ENCODE measurements at regions not wholly inside any gene's neighbourhood (a gene's known extent, or its start where the extent isn't known, plus 50 kb on each side); places are given as distances from the start of the nearest gene placed in this dataset.

DNA sequence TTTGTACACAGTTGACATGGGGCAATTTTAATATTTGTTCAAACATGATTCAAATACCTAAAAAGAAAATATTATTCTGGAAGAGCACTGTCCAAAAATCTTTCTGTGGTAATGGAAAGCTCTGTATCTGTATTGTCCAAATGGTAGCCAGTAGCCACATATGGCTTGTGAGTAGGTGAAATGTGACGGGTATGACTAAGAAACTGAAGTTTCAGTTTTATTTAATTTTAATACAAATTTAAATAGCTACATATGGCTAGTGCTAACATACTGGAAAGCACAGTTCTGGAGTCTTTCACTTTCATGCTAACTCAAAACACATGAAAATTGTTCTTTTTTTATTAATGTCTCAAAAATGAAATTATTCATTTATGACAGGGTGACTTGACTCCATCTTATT is 132.6 kb downstream of the PLK2 start:
- DNase-seq (ENCODE audit: low read depth): no peak
- no peak overlapping the region for H3K4me3 ChIP-seq (replicated peaks; ENCODE audit: low read depth, low read length)
- TF ChIP-seq, protein P1, sequence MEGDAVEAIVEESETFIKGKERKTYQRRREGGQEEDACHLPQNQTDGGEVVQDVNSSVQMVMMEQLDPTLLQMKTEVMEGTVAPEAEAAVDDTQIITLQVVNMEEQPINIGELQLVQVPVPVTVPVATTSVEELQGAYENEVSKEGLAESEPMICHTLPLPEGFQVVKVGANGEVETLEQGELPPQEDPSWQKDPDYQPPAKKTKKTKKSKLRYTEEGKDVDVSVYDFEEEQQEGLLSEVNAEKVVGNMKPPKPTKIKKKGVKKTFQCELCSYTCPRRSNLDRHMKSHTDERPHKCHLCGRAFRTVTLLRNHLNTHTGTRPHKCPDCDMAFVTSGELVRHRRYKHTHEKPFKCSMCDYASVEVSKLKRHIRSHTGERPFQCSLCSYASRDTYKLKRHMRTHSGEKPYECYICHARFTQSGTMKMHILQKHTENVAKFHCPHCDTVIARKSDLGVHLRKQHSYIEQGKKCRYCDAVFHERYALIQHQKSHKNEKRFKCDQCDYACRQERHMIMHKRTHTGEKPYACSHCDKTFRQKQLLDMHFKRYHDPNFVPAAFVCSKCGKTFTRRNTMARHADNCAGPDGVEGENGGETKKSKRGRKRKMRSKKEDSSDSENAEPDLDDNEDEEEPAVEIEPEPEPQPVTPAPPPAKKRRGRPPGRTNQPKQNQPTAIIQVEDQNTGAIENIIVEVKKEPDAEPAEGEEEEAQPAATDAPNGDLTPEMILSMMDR (IDR thresholded peaks at IDR 0.05; ENCODE audit: low read length, missing control alignments): no peak

DNA sequence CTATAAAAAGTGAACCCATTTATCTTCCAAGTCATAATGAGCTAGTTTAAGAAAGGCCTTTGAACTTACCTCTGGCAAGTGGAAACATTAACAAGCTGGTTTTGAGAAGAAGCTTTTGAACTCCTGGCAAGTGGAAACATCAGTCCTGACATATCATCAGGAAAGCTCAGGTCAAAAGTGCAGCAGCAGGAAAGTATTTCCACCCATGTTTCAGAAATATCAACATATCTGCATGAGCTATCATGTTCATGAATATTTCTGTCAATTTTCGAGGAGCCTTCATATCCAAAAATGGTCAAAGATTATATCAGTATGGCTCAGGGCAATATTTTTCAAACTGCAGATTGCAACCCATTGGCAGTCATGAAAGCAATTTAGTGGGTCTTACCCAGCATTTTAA is 133.9 kb downstream of the PLK2 start:
- no peak for DNase-seq (ENCODE audit: low read depth)
- no peak overlapping the region for H3K4me3 ChIP-seq (replicated peaks; ENCODE audit: low read depth, low read length)
- TF ChIP-seq, protein P1 (IDR thresholded peaks at IDR 0.05; ENCODE audit: low read length, missing control alignments): no peak

DNA sequence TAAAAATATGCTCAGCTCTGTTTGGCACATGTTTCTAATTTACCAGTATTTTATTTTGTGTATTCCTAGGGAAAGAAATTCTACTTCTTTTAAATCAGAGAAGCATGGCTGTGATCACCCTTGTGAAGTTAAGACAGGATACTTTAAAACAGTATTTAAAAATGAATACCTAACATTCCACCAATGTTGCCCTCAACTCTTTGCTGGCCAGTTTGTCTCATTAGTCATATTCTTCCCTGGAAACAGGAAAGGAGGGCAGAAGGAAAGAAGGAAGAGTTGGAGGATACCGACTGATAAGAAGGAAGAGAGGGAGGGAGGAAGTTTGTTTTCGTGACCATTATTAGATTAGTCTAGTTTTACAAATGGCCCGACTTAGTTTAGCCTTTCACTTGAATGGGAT is 137.4 kb downstream of the PLK2 start:
- peak; percentile 62 for DNase-seq (ENCODE audit: low read depth)
- TF ChIP-seq, protein P1 (IDR thresholded peaks at IDR 0.05; ENCODE audit: low read length, missing control alignments): no peak

DNA sequence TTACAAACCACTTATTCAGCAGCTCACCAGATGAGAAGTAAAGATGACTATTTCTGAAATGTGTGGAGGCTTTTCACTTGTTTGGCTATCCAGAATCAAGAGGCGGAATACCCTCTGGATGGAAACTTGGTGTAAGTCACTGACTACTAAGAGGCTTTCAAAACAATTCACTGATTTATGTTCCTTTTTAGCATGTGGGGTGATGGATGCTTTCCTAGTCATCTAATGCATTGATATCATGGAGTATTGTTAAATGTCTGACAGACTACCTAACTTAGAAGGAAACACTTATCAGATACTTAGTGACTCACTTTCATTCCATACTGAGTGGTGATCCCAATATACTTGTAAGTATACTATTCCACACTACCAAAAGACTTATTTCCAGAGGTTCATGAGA is 141.4 kb downstream of the PLK2 start:
- DNase-seq (ENCODE audit: low read depth): peak; percentile 62
- TF ChIP-seq, protein P1 (IDR thresholded peaks at IDR 0.05; ENCODE audit: low read length, missing control alignments): no peak

More for the DNA sequence above, 137.4 kb downstream of the PLK2 start:
- H3K4me3 ChIP-seq (replicated peaks; ENCODE audit: low read depth, low read length): no peak overlapping the region

DNA sequence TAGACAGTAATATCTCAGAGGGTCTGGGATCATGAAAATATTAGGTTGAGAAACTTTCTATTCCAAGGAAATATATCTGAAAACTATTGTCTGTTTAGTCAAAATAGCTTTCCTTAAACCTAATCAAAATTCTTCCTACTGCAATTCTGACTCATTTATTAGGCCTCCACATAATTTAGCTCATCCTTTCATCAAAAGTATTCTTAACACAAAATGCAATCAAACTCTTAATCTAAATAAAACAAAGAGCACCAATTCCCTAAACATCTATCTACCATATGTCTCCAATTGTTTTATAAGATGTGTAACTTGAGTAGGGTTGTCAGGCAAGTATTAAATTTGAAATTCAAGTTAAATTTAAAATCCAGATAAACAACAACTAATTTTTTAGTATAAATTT is 142.1 kb downstream of the PLK2 start:
- H3K4me3 ChIP-seq (replicated peaks; ENCODE audit: low read depth, low read length): no peak overlapping the region
- DNase-seq (ENCODE audit: low read depth): no peak
- TF ChIP-seq, protein P1 (IDR thresholded peaks at IDR 0.05; ENCODE audit: low read length, missing control alignments): no peak

More for the DNA sequence above, 141.4 kb downstream of the PLK2 start:
- no peak overlapping the region for H3K4me3 ChIP-seq (replicated peaks; ENCODE audit: low read depth, low read length)

DNA sequence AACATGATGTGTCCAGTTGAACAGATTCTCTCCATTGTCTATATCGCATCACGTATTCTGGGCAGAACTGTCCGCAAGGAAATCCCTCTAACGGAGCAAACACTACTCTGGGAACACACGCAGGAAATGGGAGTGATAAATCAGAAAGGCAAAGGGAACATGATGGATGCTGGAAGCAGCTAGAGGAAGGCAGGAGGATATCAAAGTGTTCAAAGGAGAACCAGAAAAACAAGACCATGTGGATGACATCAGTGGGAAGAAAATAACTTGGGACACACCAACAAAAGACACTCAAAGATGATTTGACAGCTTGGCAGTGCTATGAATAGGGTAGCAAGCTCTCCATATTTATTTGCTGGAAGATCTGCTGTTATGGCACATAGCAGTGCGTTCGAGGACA is 142.9 kb downstream of the PLK2 start:
- H3K4me3 ChIP-seq (replicated peaks; ENCODE audit: low read depth, low read length): no peak overlapping the region

DNA sequence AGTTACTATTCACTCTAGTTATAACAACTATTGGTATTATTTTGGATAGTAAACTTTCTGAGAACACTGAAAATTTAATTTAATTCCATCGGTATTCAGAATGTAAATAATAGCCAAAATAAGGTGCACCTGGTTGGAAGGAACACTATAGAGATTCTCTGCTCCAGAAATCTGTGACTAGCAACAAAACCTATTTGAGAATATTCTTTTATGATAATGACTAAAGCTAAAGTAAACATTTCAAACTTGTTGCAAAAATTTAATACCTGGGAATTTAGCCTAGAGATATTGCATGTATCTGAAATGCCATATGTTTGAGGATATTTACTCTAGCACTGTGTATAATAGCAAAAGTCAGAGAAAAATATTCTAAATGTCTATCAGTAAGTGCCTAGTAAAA is 144.1 kb downstream of the PLK2 start:
- H3K4me3 ChIP-seq (replicated peaks; ENCODE audit: low read depth, low read length): no peak overlapping the region
- TF ChIP-seq, protein P1 (IDR thresholded peaks at IDR 0.05; ENCODE audit: low read length, missing control alignments): no peak
- no peak for DNase-seq (ENCODE audit: low read depth)

More for the DNA sequence above, 142.9 kb downstream of the PLK2 start:
- DNase-seq (ENCODE audit: low read depth): peak; percentile 58
- TF ChIP-seq, protein P1 (IDR thresholded peaks at IDR 0.05; ENCODE audit: low read length, missing control alignments): no peak
